ENCODE measurements at regions not wholly inside any gene's neighbourhood (a gene's known extent, or its start where the extent isn't known, plus 50 kb on each side); places are given as distances from the start of the nearest gene placed in this dataset.
A peak's percentile ranks its signal among the peaks of the same experiment; 100 is the strongest.

- no TSS peak for BruUV-seq (replicated peaks)
- DNase-seq (peak; percentile 54), ATAC-seq (peak; percentile 27; the same call in 1 of the 2 replicates)
- CTCF ChIA-PET: no interaction called here
- TF ChIP-seq CTCF (conservative IDR thresholded peaks at IDR 0.05; ENCODE audit: low read depth, low read length) (no peak), EZH2 (IDR thresholded peaks at IDR 0.05; ENCODE audit: low read length, unreplicated experiment) (no peak), EZH2phosphoT487 (IDR thresholded peaks at IDR 0.05; ENCODE audit: borderline replicate concordance, low read length) (no peak)
- H3K4me2 ChIP-seq (ENCODE audit: low read length): no peak overlapping the region
- H3K4me3 ChIP-seq (ENCODE audit: low read length): no peak overlapping the region
- H3K79me2 ChIP-seq (ENCODE audit: low read length): no peaks in the 10 kb centered on the region
- intact Hi-C loops (cut with micrococcal nuclease): no loop called here
- POLR2A ChIA-PET (ENCODE audit: unreplicated experiment): no interaction called here
- no peaks in the 10 kb centered on the region for H3K9me2 ChIP-seq (replicated peaks; ENCODE audit: low read length)
- no peaks in the 10 kb centered on the region for H3K27me3 ChIP-seq (ENCODE audit: low read length)
- H3K36me3 ChIP-seq (ENCODE audit: low read depth, low read length): no peaks in the 10 kb centered on the region
- H3F3A ChIP-seq (ENCODE audit: low read length, unreplicated experiment): no peaks in the 10 kb centered on the region
- no peak overlapping the region for H2AFZ ChIP-seq (ENCODE audit: low read length)
- no peaks in the 10 kb centered on the region for H3K9me3 ChIP-seq (ENCODE audit: low read length)
- peak overlapping the region; percentile 29; the same call in 1 of the 2 replicates for H3K27ac ChIP-seq (ENCODE audit: low read length)
- H4K20me1 ChIP-seq (ENCODE audit: low read length): no peaks in the 10 kb centered on the region
- peaks cover 4% of the 10 kb centered on the region; the same call in 1 of the 2 replicates for H3K4me1 ChIP-seq (ENCODE audit: insufficient read depth, low read length)
- H3K9ac ChIP-seq (ENCODE audit: low read length): no peak overlapping the region
Observed at GRCh38 chrX:30150196-30150895, 65.0 kb upstream of the MAGEB2 start.

GRCh38 chrX:30151964-30152363 lies 63.4 kb upstream of the MAGEB2 start:
- TF ChIP-seq EZH2 (IDR thresholded peaks at IDR 0.05; ENCODE audit: low read length, unreplicated experiment) (no peak), EZH2phosphoT487 (IDR thresholded peaks at IDR 0.05; ENCODE audit: borderline replicate concordance, low read length) (no peak), CTCF (conservative IDR thresholded peaks at IDR 0.05; ENCODE audit: low read depth, low read length) (no peak)
- Histone ChIP-seq H3K4me3 (ENCODE audit: low read length) (no peak overlapping the region), H3F3A (ENCODE audit: low read length, unreplicated experiment) (no peaks in the 10 kb centered on the region), H2AFZ (ENCODE audit: low read length) (no peak overlapping the region), H3K79me2 (ENCODE audit: low read length) (no peaks in the 10 kb centered on the region), H3K9ac (ENCODE audit: low read length) (no peak overlapping the region), H3K4me1 (ENCODE audit: insufficient read depth, low read length) (peaks cover 4% of the 10 kb centered on the region; the same call in 1 of the 2 replicates), H4K20me1 (ENCODE audit: low read length) (no peaks in the 10 kb centered on the region), H3K9me3 (ENCODE audit: low read length) (no peaks in the 10 kb centered on the region), H3K36me3 (ENCODE audit: low read depth, low read length) (no peaks in the 10 kb centered on the region), H3K27ac (ENCODE audit: low read length) (no peak overlapping the region), H3K9me2 (replicated peaks; ENCODE audit: low read length) (no peaks in the 10 kb centered on the region), H3K27me3 (ENCODE audit: low read length) (no peaks in the 10 kb centered on the region), H3K4me2 (ENCODE audit: low read length) (no peak overlapping the region)
- ChIA-PET CTCF (no interaction called here), POLR2A (ENCODE audit: unreplicated experiment) (no interaction called here)
- ATAC-seq: no peak
- DNase-seq: no peak
- intact Hi-C loops (cut with micrococcal nuclease): no loop called here
- BruUV-seq (replicated peaks): no TSS peak

- Histone ChIP-seq H3K4me2 (ENCODE audit: low read length) (no peak overlapping the region), H3K36me3 (ENCODE audit: low read depth, low read length) (no peaks in the 10 kb centered on the region), H4K20me1 (ENCODE audit: low read length) (no peaks in the 10 kb centered on the region), H3K9ac (ENCODE audit: low read length) (no peak overlapping the region), H3K4me3 (ENCODE audit: low read length) (no peak overlapping the region), H3K4me1 (ENCODE audit: insufficient read depth, low read length) (peaks cover 4% of the 10 kb centered on the region; the same call in 1 of the 2 replicates), H3K9me2 (replicated peaks; ENCODE audit: low read length) (no peaks in the 10 kb centered on the region), H2AFZ (ENCODE audit: low read length) (no peak overlapping the region), H3K27me3 (ENCODE audit: low read length) (no peaks in the 10 kb centered on the region), H3K9me3 (ENCODE audit: low read length) (no peaks in the 10 kb centered on the region), H3K79me2 (ENCODE audit: low read length) (no peaks in the 10 kb centered on the region), H3K27ac (ENCODE audit: low read length) (no peak overlapping the region), H3F3A (ENCODE audit: low read length, unreplicated experiment) (no peaks in the 10 kb centered on the region)
- DNase-seq: no peak
- CTCF ChIA-PET: no interaction called here
- ATAC-seq: no peak
- intact Hi-C loops (cut with micrococcal nuclease): no loop called here
- POLR2A ChIA-PET (ENCODE audit: unreplicated experiment): no interaction called here
- BruUV-seq (replicated peaks): no TSS peak
- TF ChIP-seq EZH2 (IDR thresholded peaks at IDR 0.05; ENCODE audit: low read length, unreplicated experiment): no peak
- no peak for TF ChIP-seq CTCF (conservative IDR thresholded peaks at IDR 0.05; ENCODE audit: low read depth, low read length)
- no peak for TF ChIP-seq EZH2phosphoT487 (IDR thresholded peaks at IDR 0.05; ENCODE audit: borderline replicate concordance, low read length)
Observed at GRCh38 chrX:30153175-30153880, 62.0 kb upstream of the MAGEB2 start.

Measured in PC-3 (cell line).